Bone marrow (tissue), 2 donors: ENCODE measurements at regions not wholly inside any gene's neighbourhood (a gene's known extent, or its start where the extent isn't known, plus 50 kb on each side); places are given as distances from the start of the nearest gene placed in this dataset.

Experiments used
- DNase-seq, 2 donors: peaks; one replicate each; lab custom pipeline; 2025; lab: John Stamatoyannopoulos, UW

- DNase-seq, result no peak
Measured at GRCh38 chr7:94272821-94273583, 121.7 kb upstream of the COL1A2 start.

GRCh38 chr7:94274828-94275227 lies 119.9 kb upstream of the COL1A2 start:
- DNase-seq, result no peak

- no peak for DNase-seq
Measured at GRCh38 chr7:94276027-94276426, 118.7 kb upstream of the COL1A2 start.

- DNase-seq, result peak in 1 of 2 donors; percentile 17
Measured at GRCh38 chr7:94276795-94277194, 117.9 kb upstream of the COL1A2 start.

GRCh38 chr7:94277236-94277635 lies 117.5 kb upstream of the COL1A2 start:
- DNase-seq, result no peak

- no peak for DNase-seq
Measured at GRCh38 chr7:94280851-94281250, 113.8 kb upstream of the COL1A2 start.

GRCh38 chr7:94284104-94284503 lies 110.6 kb upstream of the COL1A2 start:
- no peak for DNase-seq

GRCh38 chr7:94286111-94286510 lies 108.6 kb upstream of the COL1A2 start:
- no peak for DNase-seq

GRCh38 chr7:94288096-94288495 lies 106.6 kb upstream of the COL1A2 start:
- DNase-seq, result no peak

- DNase-seq, result no peak
Measured at GRCh38 chr7:94289071-94289470, 105.6 kb upstream of the COL1A2 start.

GRCh38 chr7:94294471-94295131 lies 100.1 kb upstream of the COL1A2 start:
- no peak for DNase-seq

GRCh38 chr7:94295850-94296249 lies 98.8 kb upstream of the COL1A2 start:
- DNase-seq, result no peak

GRCh38 chr7:94296881-94297280 lies 97.8 kb upstream of the COL1A2 start:
- no peak for DNase-seq

GRCh38 chr7:94297397-94297838 lies 97.3 kb upstream of the COL1A2 start:
- no peak for DNase-seq

- DNase-seq, result no peak
Measured at GRCh38 chr7:94298943-94299342, 95.8 kb upstream of the COL1A2 start.

GRCh38 chr7:94300176-94300835 lies 94.4 kb upstream of the COL1A2 start:
- DNase-seq, result no peak

- no peak for DNase-seq
Measured at GRCh38 chr7:94301024-94301586, 93.6 kb upstream of the COL1A2 start.

GRCh38 chr7:94303118-94303517 lies 91.6 kb upstream of the COL1A2 start:
- no peak for DNase-seq

GRCh38 chr7:94303695-94304094 lies 91.0 kb upstream of the COL1A2 start:
- no peak for DNase-seq

- no peak for DNase-seq
Measured at GRCh38 chr7:94304878-94305277, 89.8 kb upstream of the COL1A2 start.

GRCh38 chr7:94305836-94306235 lies 88.9 kb upstream of the COL1A2 start:
- DNase-seq, result no peak

GRCh38 chr7:94307399-94308048 lies 87.2 kb upstream of the COL1A2 start:
- DNase-seq, result no peak
